Endodermal cell (in vitro differentiated cells): ENCODE measurements at regions not wholly inside any gene's neighbourhood (a gene's known extent, or its start where the extent isn't known, plus 50 kb on each side); places are given as distances from the start of the nearest gene placed in this dataset.

Source experiments
- DNase-seq: peaks from one replicate; pipeline ENCODE4 v3.0.0-alpha.2; 2017
- H3K27ac ChIP-seq: 2 replicates; pipeline ENCODE4 v1.5.1; 2013; ENCODE audit warnings: mild to moderate bottlenecking, low read depth, low read length, moderate library complexity
- H3K27me3 ChIP-seq: 2 replicates; pipeline ENCODE4 v1.6.1; 2013; ENCODE audit warnings: mild to moderate bottlenecking, low read length, moderate library complexity; ENCODE audit not compliant: insufficient read depth, control insufficient read depth, poor library complexity, severe bottlenecking
- H3K36me3 ChIP-seq: 2 replicates; pipeline ENCODE4 v1.7.0; 2013; ENCODE audit warnings: mild to moderate bottlenecking, low read length, moderate library complexity; ENCODE audit not compliant: control insufficient read depth, insufficient read depth
- H3K4me1 ChIP-seq: one replicate; pipeline ENCODE4 v1.7.0; 2013; ENCODE audit warnings: low read length; ENCODE audit not compliant: control insufficient read depth, insufficient read depth
- H3K4me3 ChIP-seq: 2 replicates; pipeline ENCODE4 v1.5.1; 2013; ENCODE audit warnings: mild to moderate bottlenecking, low read length, moderate library complexity
- H3K9ac ChIP-seq: 2 replicates; pipeline ENCODE4 v1.6.1; 2013; ENCODE audit warnings: mild to moderate bottlenecking, low read length, moderate library complexity; ENCODE audit not compliant: poor library complexity, severe bottlenecking; ENCODE audit errors: extremely low read depth
- H3K9me3 ChIP-seq: 2 replicates; pipeline ENCODE4 v1.6.1; 2013; ENCODE audit warnings: mild to moderate bottlenecking, low read length, moderate library complexity; ENCODE audit not compliant: control insufficient read depth
- H3K27ac Mint-ChIP-seq: 2 replicates; pipeline ENCODE4 v1.8.0; 2020; ENCODE audit warnings: mixed read lengths
- H3K27me3 Mint-ChIP-seq: 2 replicates; pipeline ENCODE4 v1.8.0; 2021; ENCODE audit warnings: mild to moderate bottlenecking, mixed read lengths; ENCODE audit not compliant: insufficient read depth
- H3K36me3 Mint-ChIP-seq: 2 replicates; pipeline ENCODE4 v1.8.0; 2020; ENCODE audit warnings: low read depth, mixed read lengths
- H3K4me1 Mint-ChIP-seq: 2 replicates; pipeline ENCODE4 v1.8.0; 2020; ENCODE audit warnings: mixed read lengths
- H3K4me3 Mint-ChIP-seq: 2 replicates; pipeline ENCODE4 v1.8.0; 2020; ENCODE audit warnings: mild to moderate bottlenecking, moderate library complexity, mixed read lengths
- H3K9me3 Mint-ChIP-seq: 2 replicates; pipeline ENCODE4 v1.8.0; 2020; ENCODE audit warnings: mild to moderate bottlenecking, mixed read lengths
- CTCF ChIP-seq: fragments of 200-600 bp; sonication (generic); conservative IDR thresholded peaks from 2 replicates; pipeline ENCODE4 v1.5.0; 2021; ENCODE audit warnings: antibody characterized with exemption, mild to moderate bottlenecking
- WGBS, 2 experiments: methylation state at CpG; one replicate each; pipeline versions ENCODE4 v1.1.5 to v1.1.7; 2013; ENCODE audit warnings: missing lambda C conversion rate in 2 of 2, mixed read lengths in 1 of 2; ENCODE audit not compliant: insufficient coverage in 1 of 2, insufficient read length in 1 of 2; 5-methylcytosine and 5-hydroxymethylcytosine counted together

DNA sequence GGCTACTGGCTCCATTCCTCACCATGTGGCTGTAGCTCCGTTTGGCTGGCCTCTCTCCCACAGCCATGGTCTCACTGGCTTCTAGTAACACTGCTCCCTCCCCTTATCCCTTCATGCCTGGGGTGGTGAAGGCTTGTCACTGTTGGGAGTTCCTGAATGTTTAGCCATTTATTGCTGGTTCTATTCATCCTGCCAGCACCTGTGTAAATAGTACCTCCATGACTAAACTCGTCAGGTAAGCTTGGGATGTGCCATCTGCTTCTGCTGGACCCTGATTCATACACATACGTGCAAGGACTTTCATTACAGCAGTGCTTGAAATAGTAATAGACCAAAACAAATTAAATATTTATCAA is 61.6 kb downstream of the CCDC71L start:
- no peak for DNase-seq
- H3K9ac ChIP-seq, result no peak overlapping the region
- H3K27ac ChIP-seq, result no peak overlapping the region
- no peak overlapping the region for H3K4me3 Mint-ChIP-seq
- peaks cover 3% of the 10 kb centered on the region for H3K4me1 Mint-ChIP-seq
- no peaks in the 10 kb centered on the region for H3K4me1 ChIP-seq
- no peak overlapping the region for H3K27ac Mint-ChIP-seq
- peak overlapping the region; percentile 46 for H3K4me3 ChIP-seq
- H3K27me3 ChIP-seq, result no peaks in the 10 kb centered on the region
- H3K27me3 Mint-ChIP-seq, result peaks cover 1% of the 10 kb centered on the region
- no peak for TF ChIP-seq CTCF
- H3K9me3 Mint-ChIP-seq, result no peaks in the 10 kb centered on the region
- no peaks in the 10 kb centered on the region for H3K36me3 ChIP-seq
- 86 to 95% methylated on average over 1 to 3 of the region's 3 CpGs for WGBS, 2 experiments
- H3K9me3 ChIP-seq, result peaks cover 6% of the 10 kb centered on the region
- no peaks in the 10 kb centered on the region for H3K36me3 Mint-ChIP-seq

- H3K27ac ChIP-seq, result no peak overlapping the region
- H3K4me1 ChIP-seq, result no peaks in the 10 kb centered on the region
- H3K36me3 Mint-ChIP-seq, result no peaks in the 10 kb centered on the region
- peak; percentile 86 for DNase-seq
- peak overlapping the region; percentile 46 for H3K4me3 ChIP-seq
- H3K36me3 ChIP-seq, result no peaks in the 10 kb centered on the region
- no peak overlapping the region for H3K9ac ChIP-seq
- 3 to 8% methylated on average over 4 to 5 of the region's 6 CpGs for WGBS, 2 experiments
- no peaks in the 10 kb centered on the region for H3K9me3 Mint-ChIP-seq
- no peaks in the 10 kb centered on the region for H3K27me3 ChIP-seq
- peaks cover 6% of the 10 kb centered on the region for H3K9me3 ChIP-seq
- TF ChIP-seq CTCF, result no peak
- H3K27ac Mint-ChIP-seq, result no peak overlapping the region
- H3K27me3 Mint-ChIP-seq, result peaks cover 1% of the 10 kb centered on the region
- H3K4me1 Mint-ChIP-seq, result peaks cover 3% of the 10 kb centered on the region
- peak overlapping the region; percentile 43 for H3K4me3 Mint-ChIP-seq
Observed at GRCh38 chr7:106598663-106599342, 62.2 kb downstream of the CCDC71L start.

- Histone ChIP-seq H3K36me3 (no peaks in the 10 kb centered on the region), H3K27ac (no peak overlapping the region), H3K4me3 (no peak overlapping the region), H3K4me1 (no peaks in the 10 kb centered on the region), H3K9me3 (peaks cover 6% of the 10 kb centered on the region), H3K9ac (no peak overlapping the region), H3K27me3 (no peaks in the 10 kb centered on the region)
- Mint-ChIP-seq H3K4me3 (no peak overlapping the region), H3K4me1 (peaks cover 3% of the 10 kb centered on the region), H3K9me3 (no peaks in the 10 kb centered on the region), H3K36me3 (no peaks in the 10 kb centered on the region), H3K27ac (no peak overlapping the region), H3K27me3 (peaks cover 3% of the 10 kb centered on the region)
- no peak for DNase-seq
- no peak for TF ChIP-seq CTCF
- WGBS, 2 experiments, result 68% methylated on average over 3 of the region's 5 CpGs; no CpG with 5 or more reads in 1 of the 2 experiments
Observed at GRCh38 chr7:106597751-106598546, 63.0 kb downstream of the CCDC71L start.
